NCI-H2196 treated with DMSO at 0.1 percent for 48 hours (cell line): ENCODE measurements at regions not wholly inside any gene's neighbourhood (a gene's known extent, or its start where the extent isn't known, plus 50 kb on each side); places are given as distances from the start of the nearest gene placed in this dataset.

Experiments used
- DNase-seq: peaks from one replicate; lab custom pipeline; 2025; ENCODE audit not compliant: unreplicated experiment; lab: John Stamatoyannopoulos, UW

DNA sequence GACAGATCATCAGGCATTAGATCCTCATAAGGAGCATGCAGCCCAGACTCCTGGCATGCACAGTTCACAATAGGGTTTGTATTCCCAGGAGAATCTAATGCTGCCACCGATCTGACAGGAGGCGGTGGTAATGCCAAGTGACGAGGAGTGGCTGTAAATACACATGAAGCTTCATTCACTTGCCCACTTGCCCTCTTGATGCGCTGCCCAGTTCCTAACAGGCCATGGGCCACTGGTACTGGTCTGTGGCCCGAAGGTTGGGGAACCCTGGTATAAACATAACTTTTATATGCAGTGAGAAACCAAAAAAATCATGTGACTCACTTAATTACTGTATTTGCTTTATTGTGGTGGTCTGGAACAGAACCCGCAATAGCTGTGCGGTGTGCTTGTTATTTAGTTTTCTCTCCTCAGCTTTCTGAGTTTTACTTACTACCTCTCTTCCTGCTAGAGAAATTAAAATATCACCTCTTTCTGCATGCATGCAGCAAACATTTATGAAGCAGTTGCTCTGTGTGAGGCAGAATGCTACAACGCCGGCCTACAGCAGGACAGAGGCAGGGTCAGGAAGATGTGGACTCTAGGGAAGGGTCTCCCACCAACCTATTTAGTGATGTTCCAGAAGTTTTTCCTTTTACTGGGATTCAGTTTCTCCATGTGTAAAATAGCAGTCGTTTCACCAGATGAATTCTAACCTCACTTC is 151.3 kb downstream of the MAF start:
- DNase-seq = no peak

DNA sequence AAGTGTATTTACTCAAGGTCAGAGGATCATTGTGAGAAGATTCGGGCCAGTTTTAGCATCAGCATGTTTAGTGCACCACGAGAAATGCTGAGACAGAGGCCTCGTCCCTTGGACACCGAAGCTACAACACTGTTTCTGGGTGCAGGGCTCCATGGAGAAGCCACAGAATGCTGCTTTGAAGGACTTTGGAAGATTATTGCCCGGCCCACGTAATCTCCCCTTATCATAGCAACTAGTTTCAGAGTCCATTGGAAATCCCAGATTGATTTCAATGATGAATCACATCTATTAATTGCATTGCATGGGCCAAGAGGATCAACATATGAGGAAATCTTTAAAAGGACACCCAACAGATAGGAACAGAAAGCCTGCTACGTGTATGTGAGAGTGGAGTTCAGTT is 156.0 kb downstream of the MAF start:
- DNase-seq = no peak

DNA sequence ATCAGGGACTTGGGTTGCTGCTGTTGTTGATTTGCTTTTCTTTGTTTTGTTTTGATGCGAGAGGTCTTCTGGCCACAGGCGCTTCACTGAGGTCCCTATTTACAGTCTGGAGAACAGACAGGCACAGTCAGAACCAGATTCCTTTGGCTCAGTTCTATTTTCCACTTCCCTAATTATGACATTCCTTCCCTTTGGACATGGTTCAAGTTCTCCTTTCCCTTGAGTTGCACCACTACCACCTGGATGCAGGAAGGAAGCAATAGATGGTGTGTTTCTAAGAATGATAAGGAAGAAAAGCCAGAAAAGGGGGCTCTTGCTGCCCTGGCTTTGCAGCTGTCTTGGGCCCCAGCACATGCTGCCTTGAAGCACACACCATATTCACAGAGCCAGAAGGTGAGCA is 160.6 kb downstream of the MAF start:
- DNase-seq = no peak

DNA sequence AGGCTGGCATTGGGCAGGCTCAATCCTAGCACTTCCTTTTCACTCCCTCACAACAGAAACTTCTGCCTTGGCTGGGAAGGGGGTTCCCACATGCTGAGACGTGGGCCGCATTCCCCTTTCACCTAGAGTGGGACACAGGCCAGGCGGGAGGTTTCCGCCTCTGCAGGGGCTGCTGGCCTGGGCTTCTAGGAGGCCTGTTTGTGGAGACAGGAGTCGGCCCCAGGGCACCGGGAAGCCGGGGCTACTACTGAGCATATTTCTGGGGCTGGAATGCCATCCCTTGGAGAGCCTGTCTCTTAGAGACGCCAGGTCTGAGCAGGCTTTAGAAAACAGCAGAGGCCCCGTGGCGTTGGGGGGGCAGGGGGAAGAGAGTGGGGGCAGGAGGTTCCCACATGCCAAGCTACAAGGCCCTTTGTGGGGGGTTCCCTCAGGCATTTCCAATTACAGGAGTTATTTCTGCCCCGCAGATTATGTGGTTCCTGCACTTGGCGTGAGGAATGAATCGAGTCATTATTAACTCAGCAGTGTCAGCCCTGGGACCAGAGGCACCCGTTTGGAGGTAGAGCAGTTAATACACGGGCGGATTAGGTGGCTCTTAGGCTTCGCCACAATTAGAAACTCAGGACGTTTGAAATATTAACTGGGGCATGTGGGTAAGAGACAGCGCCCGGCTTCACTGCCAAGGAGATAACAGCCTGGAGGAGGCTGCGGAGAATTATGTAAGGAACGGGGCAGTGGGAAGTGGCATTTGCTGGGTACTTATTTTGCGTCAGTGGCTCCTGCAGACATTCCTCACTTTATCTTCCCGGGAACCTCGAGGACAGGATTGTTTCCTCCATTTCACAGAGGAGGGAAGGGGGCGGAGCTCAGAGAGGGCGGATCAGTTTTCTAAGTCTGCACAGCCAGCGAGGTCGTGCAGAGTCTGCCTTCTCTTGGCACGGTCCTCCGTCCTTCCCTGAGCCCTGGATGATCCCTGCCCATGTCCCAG is 162.5 kb downstream of the MAF start:
- no peak for DNase-seq

DNA sequence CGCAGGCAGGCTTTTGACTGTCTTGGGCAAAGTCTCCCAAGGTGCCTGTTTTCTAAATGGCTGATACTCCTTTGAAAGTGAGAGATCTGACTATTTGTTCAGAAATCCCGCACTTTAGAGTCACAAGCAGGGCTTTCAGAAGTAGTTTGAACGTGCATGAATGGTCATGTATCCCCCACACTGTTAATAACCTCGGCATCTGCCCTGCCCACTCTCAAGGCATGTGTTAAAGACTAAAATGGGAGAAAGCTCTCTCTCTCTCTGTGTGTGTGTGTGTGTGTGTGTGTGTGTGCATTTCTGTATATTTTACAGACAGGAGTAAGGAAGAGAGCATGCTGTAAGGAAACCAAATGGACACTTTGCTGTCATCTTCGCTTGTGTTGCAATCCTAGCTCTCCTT is 163.7 kb downstream of the MAF start:
- DNase-seq = no peak

DNA sequence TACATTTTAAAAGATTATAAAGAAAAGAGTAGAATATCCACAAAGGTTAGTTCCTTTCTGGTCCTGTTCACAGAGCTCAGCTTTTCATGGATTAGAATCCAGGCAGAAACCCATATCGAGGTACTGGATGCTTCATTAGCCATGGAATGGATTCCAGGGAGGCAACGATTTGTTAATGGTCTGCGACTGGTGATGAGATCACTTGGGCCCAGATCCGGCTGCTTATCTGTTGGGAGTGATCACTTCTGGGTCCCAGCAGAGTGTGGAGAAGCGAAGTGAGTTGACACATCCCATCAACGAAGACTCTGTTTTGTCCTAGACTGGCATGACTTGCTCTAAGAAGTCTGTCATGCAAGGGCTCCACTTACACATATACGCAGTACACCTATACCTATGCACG is 165.8 kb downstream of the MAF start:
- DNase-seq = no peak

DNA sequence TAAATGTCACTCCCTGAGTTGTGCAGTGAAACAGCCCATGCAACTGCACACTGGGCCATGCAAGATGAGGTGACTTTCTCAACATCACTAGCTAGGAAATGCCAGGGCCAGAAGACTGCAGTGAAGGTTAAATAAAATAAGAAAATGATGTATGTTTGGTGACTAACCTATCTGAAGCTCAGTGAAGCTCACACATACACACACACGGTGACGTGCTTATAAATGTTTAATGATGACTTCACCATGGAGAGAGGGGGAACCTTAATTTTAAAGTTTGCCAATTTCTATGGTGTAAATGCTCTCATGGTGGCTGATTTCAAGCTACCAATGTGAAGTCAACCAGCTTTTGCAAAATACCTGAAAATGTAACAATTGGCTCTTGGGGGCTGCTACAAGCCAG is 166.4 kb downstream of the MAF start:
- no peak for DNase-seq

DNA sequence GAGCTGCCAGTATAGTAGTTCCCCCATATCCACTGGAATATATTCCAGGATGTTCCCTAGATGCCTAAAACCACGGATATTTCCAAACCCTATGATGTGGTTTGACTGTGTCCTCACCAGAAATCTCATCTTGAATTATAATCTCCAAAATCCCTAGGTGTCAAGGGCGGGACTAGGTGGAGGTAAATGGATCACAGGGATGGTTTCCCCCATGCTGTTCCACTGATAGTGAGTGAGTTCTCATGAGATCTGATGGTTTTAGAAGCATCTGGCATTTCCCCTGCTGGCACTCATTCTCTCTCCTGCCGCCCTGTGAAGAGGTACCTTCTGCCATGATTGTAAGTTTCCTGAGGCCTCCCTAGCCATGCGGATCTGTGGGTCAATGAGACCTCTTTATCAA is 168.6 kb downstream of the MAF start:
- DNase-seq = no peak

DNA sequence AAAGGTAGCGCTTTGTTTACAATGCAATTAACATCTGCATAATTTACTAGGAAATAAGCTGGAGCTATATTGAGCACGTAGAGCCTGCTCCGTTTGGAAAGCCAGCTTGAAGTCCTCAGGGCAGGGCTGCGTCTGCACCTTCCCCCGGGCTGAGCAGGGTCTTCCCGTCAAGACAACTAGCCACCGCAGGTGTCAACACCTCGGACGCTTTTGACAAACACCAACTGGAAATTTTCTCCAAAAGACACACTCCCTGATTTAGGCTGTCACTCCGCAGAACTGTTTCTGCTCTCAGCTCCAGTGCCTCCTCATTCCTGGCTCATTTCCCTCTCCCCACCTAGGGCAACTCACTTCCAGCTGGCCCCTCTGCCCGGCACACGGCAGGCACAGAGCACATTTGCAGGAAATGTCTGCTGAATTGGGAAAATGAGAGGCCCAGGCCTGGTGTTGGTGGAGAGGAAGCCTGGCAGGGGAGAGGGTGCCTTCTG is 170.3 kb downstream of the MAF start:
- no peak for DNase-seq

DNA sequence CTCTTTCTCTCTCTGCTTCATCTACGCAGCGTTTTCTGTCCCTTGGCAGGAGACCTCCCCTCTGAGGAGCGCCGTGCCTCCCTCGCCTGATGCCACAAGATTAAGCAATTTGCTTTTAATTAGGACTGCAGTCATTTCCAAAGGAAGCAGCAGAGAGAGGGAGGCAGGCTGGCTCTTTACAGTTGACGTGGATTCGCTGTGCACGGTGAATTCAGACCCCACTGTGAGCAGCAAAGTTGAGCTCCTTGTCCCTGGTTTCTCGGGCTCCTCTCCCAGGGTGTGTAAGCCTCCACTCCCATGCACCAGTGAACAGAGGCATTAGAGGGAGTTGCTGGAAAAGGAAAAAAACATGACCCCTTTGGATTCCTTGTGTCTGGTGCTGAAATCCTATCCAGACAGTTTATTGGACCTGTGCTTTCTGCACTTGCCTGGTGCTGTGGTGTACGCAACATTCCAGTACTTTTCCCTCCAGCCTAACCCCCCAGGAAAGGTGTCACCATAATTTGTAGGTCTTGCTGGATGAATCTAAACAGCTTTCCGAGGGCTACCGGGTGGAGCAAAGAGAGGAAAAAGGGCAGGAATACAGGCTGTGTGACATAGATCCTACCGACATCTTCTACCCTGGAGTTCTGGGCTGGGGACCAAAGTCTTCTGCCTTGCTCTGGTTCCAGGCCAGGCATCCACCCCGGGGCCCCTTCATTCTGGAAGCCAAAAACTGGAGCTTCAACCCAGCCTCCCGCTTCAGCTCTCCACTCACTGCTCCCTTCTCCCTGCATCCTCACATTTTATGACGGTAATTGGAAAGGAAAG is 171.0 kb downstream of the MAF start:
- no peak for DNase-seq

DNA sequence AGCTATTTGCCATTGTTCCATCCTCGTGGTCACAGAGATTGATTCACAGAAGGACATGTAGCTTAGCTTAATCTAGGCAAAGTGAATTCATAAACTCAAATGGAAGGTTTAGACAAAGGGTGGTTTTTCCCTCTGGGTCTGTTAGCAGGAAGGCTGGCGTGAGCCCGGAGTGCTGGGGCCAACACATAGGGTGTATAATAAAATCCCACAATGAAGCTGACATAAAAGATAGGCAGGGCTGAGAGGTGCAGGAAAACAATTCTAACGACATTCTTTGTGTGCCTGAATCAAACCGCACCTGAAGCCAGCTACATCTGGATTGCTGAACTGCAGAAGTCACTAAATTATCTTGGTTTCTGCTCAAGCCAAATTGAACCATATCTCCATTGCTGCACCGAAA is 173.9 kb downstream of the MAF start:
- no peak for DNase-seq

DNA sequence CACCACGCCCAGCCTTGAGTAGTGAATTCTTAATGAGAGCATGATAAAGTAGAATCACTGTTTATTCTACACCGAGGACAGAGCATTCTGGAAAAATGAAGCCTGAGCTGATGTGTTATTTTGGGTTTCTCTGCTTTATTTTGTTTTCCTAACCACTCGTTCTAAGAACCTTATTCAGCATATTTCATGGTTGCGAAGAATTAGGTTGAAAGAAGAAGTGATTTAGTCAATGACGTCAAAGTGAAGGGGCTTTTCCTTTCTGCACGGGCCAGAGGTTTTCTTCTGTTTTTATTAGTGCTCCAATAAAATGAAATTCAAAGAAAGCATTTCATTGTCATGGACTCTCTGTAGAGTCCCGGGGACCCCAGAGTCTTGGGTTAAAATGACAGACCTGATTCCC is 178.5 kb downstream of the MAF start:
- DNase-seq = no peak

DNA sequence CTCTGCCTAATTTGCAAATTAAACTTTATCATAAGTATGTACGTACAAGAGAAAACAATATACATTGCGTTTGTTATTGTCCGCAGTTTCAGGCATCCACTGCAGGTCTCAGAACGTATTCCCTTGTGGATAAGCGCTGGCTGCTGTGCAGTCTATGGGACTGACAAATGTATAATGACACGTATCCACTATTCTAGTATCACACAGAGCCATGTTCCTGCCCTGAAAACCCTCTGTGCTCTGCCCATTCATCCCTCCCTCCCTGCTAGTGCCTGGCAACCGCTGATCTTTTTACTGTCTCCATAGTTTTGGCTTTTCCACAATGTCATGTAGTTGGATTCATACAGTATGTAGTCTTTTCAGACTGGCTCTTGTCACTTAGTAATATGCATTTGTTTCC is 179.4 kb downstream of the MAF start:
- DNase-seq = no peak

DNA sequence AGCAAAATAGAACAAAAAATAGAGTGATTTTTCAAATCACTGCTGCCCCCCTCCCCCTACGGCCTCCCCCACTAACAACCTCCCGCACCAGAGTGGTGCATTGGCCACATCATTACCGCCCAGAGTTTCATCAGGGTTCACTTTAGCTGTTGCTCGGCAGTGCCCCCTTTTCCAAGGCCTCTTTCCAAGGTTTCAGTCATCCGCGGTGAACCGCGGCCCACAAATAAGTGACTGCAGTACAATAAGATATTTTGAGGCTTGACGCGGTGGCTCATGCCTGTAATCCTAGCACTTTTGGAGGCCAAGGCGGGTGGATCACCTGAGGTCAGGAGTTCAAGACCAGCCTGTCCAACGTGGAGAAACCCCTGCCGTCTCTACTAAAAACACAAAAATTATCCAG is 180.0 kb downstream of the MAF start:
- no peak for DNase-seq

DNA sequence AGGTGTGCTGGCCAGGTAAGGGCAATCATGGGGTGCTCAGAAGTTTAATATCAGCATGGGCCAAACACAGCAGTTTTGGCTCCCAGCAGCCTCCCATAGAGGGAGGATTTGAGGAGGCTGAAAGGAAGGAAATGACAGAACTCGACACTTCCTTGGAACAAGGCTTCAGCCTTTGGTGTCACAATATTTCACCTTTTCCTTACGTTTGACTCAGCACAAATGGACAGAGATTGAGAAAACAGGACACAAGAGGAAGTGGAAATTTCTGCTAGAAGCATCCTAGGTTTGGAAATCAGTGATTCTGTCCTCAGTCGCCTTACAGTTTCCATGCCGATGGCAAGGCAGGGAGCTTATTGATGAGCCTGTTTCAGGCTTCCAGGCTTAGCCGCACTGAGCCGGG is 181.4 kb downstream of the MAF start:
- no peak for DNase-seq

DNA sequence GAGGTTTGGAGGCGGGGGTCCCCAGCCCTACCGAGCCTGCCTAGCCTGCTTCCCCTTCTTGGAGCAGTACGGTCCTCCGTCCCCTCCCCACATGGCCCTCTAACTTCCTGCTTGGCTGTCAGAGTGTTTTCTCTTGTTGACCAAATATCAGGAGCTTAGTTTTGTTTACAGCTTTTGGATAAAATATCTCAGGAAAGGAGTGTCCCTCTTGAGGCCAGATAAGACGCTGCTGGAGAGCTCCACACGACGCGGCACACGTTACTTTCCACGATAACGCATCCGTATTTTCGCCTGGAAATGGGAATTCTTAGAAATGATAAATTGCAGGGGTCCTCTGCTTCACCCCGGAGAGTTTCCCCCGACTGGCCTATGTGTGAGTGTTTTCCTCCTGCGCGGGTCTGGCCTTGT is 182.9 kb downstream of the MAF start:
- no peak for DNase-seq

DNA sequence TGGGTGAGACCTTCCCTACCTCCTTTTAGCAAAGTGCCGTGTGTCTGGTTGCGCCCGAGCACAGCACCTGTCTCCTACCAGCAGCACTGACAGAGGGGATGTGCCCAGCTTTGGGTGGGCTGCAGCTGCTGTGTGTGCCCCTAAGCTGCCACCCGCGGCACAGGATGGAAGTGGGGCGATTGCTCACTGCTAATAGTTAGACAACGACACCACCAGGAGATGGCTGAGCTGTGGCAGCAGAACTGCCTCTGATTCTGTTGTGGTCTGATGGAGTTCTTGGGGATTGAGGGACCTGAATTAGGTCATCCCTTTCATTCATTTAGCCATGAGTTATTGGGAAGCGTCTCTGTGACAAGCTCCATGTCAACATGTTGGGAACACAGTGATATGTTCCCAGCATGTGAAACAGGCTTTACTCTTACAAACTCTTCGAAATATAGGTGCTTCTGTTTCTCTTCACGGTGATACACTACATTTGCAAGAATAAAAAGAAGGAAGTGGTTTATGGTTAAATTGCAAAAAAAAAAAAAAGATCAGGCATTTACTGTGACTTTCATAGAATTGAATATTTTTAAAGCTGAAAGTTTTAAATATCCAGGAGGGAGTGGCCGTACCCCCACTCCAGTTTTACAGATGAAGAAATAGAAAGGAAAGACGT is 184.4 kb downstream of the MAF start:
- no peak for DNase-seq

DNA sequence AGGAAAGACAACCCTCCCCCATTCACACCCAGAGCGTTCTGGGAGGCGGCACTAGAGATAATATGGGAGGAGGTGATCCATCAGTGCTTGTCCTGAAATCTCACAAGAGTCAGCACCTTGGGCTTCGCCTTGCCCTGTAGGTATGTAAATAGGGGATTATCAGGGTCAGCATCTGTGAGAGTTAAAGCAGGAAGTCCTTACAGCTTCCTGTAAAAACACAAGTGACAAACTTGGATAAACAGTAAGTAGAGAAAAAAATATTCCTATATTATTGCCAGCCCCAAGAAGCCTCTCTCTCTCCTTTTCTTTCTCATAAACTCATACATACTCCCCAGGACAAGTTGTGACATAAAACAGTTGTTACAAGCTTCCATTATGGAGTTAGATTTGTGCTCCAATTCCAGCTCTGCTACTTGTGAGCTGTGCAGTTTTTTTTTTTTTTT is 187.7 kb downstream of the MAF start:
- DNase-seq = no peak

DNA sequence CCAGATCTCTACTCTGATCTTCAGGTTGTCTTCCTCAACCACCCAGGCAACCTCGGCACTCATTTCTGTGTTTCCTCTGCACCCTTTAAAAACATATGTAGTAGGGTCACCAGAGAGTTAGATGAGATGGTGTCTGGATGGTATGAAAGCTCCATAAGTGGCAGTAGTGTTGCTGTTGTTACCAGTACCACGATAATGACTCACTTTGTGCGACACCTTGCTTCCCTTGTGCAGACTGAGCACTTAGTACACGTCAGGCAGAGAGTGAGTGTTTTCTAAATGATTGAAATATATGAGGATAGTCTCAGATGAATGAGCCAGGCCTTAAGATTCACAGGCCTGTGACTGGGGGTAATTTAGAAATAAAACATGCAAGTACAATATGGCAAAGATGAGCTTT is 188.7 kb downstream of the MAF start:
- DNase-seq = no peak

DNA sequence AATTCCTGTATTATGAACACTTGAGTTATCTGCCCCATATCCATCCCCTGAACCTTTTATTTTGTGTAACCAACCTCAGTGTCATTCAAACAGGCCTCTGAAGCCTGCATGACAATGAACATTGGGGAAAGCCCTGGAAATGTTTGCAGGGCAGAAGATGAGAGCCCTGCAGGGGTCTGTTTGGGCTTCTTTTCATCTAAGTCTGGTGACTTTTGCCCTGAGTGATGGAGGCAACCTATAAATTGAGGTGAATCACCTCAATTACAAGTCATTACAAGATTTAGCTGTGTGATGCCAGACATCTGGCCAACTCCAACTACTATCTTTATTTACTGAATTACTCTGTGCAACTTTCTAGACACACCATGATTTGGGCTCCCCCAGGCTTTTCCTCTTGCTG is 189.2 kb downstream of the MAF start:
- DNase-seq = no peak

DNA sequence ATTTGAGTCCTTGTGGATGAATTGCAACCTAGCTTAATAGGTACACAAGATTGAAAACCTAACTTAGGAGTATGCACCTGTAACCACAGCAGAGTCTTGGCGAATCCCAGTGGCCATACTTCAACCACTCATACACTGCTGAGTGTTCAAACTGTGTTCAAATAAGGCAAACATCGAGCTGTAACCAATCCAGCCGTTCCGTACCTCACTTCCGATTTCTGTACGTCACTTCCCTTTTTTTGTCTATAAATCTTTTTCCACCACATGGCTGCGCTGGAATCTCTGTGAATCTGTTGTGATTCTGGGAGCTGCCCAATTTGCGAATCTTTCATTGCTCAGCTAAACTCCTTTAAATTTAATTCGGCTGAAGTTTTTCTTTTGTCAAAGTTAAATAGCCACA is 190.6 kb downstream of the MAF start:
- DNase-seq = no peak
